Ishikawa (cell line): ENCODE measurements at regions not wholly inside any gene's neighbourhood (a gene's known extent, or its start where the extent isn't known, plus 50 kb on each side); places are given as distances from the start of the nearest gene placed in this dataset.

Source experiments
- CEBPB ChIP-seq: IDR thresholded peaks from 2 replicates; pipeline ENCODE4 v1.6.1; 2012
- EGR1 ChIP-seq: IDR thresholded peaks from 2 replicates; pipeline ENCODE4 v1.6.1; 2012
- EP300 ChIP-seq: IDR thresholded peaks from 2 replicates; pipeline ENCODE4 v1.6.1; 2012; ENCODE audit warnings: borderline replicate concordance
- TAF1 ChIP-seq: IDR thresholded peaks from 2 replicates; pipeline ENCODE4 v1.6.1; 2012; ENCODE audit warnings: low read depth, mild to moderate bottlenecking
- TEAD4 ChIP-seq: IDR thresholded peaks from 2 replicates; pipeline ENCODE4 v1.6.1; 2012
- TF ChIP-seq, protein P1 (sequence below): IDR thresholded peaks from 2 replicates; pipeline ENCODE4 v1.6.1; 2012; ENCODE audit warnings: low read depth, mild to moderate bottlenecking
- TF ChIP-seq, protein P2 (sequence below): IDR thresholded peaks from 2 replicates; pipeline ENCODE4 v1.6.1; 2012

DNA sequence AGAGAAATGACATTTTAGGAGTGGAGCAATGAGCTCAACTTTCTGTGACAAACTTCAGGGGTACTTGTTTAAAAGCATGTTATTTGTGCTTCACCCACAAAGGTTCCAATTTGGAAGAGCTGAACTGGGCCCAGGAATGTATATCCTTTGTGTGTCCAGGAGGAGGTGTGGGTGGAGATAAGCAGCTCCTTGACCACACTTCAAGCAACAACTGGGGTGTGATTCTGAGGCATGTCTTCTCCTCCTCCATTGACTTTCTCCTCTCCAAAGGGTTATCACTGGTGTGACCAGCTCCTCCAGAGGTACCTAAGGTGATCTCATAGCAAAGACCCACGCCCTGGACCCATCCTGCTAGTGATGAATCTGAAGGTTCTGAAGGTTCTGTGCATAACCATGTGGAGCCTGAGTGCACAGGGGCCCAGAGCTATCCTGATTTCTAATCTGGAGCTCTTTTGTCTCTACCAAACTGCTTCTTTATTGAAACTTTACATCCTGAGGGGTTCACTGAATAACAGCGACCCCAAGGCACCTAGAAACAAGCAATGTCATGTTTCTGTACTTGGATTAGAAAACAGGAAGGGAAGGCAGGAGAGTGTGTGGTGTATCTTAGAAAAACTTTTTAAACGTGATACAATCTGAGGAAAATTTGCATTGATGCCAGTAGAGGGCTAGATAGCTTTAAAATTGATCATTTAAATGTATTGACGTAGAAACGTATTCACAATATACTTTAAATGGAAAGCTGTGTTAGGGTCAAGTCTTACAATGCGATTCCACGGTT lies 60.9 kb upstream of the CD93 start:
- TF ChIP-seq, protein P1, sequence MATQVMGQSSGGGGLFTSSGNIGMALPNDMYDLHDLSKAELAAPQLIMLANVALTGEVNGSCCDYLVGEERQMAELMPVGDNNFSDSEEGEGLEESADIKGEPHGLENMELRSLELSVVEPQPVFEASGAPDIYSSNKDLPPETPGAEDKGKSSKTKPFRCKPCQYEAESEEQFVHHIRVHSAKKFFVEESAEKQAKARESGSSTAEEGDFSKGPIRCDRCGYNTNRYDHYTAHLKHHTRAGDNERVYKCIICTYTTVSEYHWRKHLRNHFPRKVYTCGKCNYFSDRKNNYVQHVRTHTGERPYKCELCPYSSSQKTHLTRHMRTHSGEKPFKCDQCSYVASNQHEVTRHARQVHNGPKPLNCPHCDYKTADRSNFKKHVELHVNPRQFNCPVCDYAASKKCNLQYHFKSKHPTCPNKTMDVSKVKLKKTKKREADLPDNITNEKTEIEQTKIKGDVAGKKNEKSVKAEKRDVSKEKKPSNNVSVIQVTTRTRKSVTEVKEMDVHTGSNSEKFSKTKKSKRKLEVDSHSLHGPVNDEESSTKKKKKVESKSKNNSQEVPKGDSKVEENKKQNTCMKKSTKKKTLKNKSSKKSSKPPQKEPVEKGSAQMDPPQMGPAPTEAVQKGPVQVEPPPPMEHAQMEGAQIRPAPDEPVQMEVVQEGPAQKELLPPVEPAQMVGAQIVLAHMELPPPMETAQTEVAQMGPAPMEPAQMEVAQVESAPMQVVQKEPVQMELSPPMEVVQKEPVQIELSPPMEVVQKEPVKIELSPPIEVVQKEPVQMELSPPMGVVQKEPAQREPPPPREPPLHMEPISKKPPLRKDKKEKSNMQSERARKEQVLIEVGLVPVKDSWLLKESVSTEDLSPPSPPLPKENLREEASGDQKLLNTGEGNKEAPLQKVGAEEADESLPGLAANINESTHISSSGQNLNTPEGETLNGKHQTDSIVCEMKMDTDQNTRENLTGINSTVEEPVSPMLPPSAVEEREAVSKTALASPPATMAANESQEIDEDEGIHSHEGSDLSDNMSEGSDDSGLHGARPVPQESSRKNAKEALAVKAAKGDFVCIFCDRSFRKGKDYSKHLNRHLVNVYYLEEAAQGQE = no peak
- TF ChIP-seq EP300 = no peak
- TF ChIP-seq, protein P2, sequence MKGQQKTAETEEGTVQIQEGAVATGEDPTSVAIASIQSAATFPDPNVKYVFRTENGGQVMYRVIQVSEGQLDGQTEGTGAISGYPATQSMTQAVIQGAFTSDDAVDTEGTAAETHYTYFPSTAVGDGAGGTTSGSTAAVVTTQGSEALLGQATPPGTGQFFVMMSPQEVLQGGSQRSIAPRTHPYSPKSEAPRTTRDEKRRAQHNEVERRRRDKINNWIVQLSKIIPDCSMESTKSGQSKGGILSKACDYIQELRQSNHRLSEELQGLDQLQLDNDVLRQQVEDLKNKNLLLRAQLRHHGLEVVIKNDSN = no peak
- TF ChIP-seq TAF1 = no peak
- no peak for TF ChIP-seq TEAD4
- no peak for TF ChIP-seq CEBPB
- TF ChIP-seq EGR1 = no peak
